Right kidney (tissue), 1 donor: ENCODE measurements at regions not wholly inside any gene's neighbourhood (a gene's known extent, or its start where the extent isn't known, plus 50 kb on each side); places are given as distances from the start of the nearest gene placed in this dataset.

Experiments used
- DNase-seq: peaks from one replicate; pipeline ENCODE4 v3.0.0-alpha.2; 2016

DNA sequence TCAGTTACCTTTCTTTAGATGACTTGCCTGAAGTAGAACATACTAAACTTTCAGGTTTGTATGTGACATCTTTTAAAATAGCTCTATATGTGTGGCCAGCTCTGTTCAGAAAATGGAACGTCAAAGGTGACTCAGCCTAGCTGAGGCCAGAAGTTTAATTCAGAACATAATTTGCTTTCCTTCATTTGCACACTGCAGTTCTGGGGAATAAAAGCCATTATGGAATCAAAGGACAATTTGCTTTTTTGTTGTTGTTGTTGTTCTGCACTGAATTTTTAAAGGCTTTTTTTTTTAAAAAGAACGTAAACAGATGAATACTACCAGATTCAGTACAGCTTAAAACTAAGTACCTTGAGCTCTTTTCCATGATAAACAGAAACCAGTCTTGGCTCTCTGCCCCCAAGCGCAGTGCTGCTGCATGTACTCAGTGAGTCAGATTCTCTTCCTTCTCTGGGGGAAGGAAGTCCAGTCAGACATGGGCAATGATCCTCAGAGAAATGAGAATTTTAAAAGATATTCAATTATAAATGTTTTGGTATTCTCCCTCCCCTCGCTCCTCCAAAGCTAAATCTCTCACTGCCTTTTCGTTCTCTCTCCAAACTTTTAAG is 644.2 kb downstream of the NOVA1 start:
- no peak for DNase-seq

DNA sequence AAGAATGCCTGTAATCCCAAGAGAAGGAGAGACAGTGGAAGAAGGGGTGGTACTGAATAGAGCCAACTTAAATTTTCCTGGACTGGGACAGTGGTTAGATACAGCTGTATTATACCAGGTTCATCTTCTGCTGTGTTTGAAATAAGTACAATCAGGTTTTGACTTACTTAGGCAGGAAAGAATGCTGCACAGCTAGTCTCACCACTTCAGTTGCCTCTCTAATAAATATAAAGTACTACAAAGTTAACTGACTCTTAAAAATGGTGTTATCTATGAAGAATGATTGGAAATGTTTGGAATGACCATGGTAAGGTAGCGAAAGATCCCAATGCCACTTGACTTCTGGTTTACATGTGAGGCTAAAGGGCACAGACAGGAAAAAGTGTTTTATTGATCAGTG is 652.1 kb downstream of the NOVA1 start:
- no peak for DNase-seq

DNA sequence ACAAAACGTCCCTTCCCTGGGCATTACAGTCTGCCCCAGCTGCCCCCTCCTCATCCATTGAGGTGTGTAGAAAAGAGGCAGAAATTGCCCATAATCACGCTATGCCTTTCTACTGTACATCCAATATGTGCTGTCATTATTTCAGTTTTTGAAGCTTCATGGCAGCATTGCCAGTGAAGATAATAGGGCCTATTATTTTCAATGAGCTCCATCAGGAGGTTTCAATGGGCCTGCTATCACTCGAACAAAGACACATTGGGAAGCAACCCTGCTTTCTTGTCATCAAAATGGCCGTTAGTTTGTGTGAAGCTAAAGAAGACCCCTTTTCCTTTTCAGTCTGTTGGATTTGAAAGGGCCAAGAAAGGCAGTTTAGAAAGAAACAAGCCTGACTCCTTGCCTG is 653.8 kb downstream of the NOVA1 start:
- DNase-seq, result no peak

DNA sequence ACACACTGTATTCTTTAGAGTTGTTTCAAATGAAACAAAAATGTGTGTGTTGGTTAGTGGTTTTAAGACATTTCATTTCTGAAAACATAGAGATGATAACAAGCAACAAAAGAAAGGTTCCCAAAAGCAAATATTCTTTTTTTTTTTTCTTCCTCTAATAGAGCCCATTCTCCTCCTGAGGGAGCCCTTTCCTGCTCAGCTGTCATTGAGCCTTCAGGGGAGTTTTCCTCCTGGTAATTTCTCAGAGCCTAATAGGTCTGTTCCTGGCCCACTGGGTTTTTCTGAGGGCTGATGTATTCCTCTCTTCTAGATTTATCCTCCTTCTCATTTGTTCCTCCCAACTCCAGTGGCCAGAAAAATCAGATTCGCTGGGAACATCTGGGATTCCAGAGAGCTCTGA is 654.5 kb downstream of the NOVA1 start:
- no peak for DNase-seq

DNA sequence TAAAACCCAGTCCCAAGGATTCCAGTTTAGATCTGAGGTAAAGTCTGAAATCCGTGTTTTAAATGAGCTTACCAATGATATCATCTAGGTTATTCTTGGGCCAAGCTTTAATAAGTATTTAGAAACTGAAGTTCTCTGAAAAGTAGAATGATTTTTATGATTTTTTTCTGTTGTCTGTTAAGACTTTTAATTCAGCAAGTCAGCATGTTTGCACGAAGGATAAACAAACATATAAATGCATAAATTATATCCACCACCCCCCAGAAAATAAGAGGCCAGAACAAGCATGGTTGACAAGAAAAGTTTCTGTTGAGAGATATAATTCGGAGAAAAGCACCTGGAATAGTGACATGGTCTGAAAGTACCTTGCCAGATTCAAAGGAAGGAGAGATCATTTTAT is 655.7 kb downstream of the NOVA1 start:
- no peak for DNase-seq

DNA sequence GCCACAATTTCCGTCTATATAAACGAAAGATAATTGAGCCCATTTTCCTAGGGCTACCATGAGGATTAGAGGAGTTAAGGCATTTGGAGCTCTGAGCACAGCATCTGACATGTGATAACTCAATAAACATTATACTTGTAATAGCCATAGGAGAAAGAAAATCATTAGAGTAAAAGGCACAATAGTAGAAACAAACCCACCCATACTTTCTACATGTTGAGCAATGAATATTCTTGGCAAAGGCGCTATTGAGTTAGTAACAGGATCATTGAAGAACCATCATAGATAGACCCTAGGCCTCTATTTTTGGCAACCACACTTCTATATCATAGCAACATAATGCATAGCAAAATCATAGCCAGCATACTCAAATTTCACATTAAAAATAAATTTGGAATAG is 664.1 kb downstream of the NOVA1 start:
- DNase-seq, result no peak

DNA sequence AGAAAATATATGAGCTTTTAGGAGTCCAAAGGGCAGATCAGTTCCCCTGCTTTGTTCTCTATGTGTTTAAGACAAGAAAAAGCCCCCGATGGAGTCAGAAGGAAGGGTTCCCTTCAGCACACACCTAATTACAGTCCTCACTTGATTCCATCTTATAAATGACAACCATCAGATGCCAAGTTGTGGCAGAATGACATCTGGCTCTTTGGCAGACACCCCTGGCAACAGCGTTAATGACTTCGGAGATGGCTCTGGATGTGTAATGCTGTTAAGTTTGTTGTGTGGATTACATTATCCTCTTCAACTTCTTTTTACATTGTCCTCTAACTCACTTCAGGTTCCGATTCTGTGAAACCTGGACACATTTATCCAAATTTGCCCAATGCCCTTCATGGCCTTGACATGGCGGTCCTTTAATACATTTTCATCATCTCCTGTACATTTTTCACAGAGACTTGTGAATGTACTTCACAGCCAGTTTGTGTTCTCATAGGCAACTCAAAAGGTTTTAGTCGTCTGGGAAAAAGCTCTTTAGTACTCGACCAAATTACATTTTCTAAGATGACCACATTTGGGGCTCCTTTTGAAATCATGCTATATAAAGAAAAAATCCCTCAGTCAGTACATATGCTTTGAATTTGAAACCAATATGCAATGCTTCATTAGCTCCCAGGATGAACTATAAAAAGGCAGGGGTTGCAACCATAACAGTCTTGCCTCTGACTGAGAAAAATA is 667.8 kb downstream of the NOVA1 start:
- DNase-seq, result no peak

DNA sequence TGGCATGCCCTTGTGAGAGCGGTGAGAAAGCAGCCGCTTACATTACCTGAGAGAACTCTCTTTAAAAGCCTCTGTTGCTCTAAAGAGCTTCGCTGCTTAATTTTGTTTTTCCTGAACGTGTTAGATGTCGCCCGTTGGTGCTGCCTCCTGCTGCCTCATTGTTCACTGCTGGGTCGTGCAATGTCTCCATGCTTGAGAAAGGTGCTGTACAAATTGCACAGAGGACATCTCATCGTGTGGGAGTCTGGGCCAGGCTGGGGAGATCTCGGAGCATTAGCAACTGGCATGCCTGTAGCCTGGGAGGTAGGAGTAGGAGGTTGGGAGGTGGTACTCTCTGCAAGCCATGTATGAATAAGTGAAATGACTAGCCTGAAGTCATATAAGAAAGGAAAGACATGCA is 686.0 kb downstream of the NOVA1 start:
- no peak for DNase-seq

DNA sequence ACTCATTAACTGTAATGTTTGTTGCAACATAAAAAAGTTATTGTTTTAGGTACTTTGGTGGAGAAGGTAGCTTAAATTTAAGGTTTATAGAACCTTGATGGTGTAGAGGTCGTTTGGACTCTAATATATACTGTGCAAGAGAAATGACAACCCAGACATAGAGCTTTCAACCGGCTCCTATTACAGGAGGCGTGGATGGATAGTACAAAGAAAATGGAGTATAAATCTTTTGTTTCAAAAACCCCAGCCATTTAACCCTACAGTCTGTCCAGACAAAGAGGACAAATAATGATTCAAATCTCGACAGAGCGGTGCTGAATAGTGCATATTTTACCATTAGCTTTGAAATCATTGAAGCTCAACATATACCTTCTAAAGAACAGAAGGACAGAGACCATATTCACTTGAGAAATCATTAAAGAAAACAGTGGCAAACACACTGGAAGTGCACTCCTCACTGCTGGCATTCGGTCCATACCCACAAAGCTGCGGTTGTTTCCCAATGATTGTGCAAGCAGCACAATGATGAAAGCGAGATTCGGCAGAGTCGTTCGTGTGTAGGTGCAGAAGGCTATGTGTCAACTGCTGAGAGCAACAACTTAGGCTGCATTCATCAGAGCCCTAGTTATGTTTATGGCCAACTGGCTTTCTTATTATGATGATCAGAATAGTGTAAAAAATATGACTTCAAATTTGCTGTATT is 688.6 kb downstream of the NOVA1 start:
- no peak for DNase-seq

DNA sequence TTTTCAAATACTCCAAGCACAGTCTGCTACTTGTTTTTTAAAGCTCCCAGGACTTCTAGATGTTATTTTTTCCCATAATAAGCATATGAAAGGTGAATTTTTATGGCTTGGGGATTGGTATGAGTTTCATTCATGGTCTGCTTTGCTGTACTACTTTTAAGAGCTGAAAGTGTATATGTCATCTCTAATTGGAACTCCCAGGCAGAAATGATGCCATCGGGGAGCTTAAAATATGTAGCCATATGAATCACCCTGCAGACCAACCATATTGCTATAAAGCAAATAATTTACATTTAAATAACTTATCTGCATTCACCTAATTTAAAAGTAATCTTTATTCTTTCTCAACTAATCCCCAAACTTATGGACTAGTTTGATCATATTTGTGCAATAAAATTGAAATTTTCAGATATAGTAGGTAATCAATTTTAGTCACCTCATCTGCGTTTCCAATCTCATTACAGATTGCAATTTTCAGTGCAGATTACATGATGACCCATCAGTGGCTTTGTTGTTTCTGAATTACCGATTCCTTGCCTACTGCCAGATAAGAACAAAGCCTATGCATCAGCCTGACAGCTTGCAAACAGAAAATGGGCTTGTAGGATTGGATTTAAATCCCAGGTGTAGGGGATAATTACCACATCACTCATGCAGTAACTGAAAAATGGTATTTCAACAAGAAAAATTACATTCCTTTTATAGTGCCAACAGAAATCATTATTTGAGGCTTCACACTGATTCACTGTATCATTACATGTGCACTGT is 689.4 kb downstream of the NOVA1 start:
- no peak for DNase-seq

DNA sequence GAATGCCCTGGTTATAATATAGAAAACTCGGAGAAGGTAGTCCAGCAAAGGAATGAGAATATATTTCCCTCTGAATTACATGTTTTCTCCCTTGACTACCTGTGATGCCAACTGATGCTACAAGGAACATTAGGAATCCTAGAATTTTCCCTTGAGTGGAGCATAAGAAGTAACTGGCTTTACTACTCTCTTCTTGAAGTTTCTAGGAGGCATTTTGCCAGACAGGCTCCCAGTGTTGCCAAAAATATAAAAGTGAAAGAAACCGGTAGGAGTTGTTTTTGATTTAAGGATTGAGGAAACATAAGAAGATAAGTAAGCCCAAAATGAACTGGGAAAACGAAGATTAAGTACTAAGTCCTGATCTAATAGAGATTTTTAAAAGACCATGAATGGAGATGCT is 693.4 kb downstream of the NOVA1 start:
- DNase-seq, result no peak

DNA sequence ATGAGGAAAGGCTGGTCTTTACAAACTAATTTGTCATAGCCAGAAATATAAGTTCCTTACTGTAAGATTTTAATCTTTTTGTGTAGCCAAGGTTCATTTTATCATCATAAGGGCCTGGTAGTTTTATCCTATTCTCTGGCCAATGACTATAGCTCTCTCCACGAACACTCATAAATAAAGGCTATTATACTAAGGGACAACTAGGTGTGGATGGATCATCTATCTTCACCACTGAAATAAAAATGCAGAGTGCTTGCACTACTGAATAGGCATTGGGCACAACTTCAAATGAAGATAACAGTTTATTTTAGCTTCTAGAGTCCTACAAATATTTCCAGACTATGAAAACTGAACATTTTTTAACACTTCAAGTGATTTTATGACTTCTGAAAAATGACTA is 698.6 kb downstream of the NOVA1 start:
- no peak for DNase-seq

DNA sequence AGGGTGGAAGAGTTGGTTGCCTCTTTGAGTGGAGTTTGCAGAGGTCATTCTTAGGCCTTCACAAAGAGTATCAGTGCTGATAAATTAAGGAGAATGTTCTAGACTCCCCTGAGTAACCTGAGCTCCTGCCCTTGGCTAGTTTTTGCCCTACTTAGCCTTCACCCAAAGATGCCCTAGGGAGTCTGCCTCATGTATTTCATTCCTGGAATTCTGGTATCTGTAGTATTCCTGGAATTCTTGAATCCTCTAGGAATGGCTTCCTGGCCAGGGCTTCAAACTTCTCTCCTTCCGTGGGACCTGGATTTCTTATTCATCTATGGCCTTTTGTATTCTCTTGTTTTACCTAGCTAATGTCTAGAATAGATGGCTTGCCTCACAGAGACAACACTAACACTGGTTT is 701.1 kb downstream of the NOVA1 start:
- DNase-seq, result no peak

DNA sequence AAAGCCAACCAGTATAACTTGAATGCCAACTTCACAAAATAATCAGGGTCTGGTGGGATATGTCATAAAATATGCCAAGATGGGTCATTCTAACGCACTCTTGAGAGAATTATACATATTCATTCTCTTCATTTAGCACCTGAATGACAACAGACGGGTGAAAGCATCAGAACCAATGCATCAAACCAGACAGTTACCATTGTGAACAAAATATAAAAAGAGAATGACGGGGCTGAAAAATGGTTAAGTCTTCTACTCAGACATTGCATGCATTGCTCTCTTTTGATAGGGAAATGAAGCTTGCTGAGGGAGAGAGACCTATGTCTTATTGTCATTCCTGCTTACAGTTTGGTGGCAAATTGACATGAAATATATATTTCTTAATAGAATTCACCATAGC is 702.1 kb downstream of the NOVA1 start:
- DNase-seq, result no peak

DNA sequence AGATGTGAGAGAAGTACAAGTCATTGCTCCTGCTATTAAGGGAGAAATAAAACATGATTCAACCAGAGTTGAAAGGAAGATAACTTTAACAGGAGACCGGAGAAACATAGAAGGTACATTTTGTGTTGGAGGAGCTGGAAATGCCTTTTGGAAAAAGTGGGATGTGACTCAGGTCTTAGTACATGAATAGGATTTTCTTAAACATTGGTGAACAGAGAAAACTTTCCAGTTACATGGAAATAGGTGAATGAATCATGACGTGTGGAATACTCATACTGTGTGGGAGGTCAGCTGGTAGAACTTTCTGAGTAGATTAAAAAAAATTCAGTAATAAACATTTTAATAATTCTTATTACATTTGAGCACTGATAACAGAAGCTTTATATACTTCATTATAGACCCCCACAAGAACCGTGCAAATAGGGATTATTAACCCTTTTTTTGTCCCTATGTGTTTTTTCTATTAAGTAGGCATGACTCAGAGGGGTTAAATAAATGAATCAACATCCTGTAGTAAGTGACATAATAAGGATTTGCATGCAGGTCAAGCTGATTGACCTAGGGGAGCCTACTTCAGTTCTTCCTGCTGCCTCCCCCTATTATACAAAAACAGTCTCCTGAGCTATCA is 710.5 kb downstream of the NOVA1 start:
- DNase-seq, result no peak

DNA sequence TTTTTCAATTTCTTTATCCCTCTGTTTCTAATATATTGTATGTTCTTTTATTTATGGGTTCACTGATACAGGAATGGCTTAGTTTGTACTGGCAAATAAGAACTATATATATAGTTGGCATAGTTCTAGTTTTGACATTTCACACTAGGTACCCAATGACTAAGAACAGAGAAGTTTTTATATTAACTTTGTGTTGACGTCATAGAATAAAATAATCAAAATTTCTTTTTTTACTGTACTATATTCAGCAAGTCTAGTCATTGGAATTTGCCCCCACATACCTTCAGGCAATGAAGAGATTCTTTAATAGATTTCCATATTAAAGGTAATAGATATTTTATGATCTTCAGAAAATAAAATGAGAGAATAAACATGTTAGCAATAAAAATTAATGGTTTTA is 713.2 kb downstream of the NOVA1 start:
- DNase-seq, result no peak

DNA sequence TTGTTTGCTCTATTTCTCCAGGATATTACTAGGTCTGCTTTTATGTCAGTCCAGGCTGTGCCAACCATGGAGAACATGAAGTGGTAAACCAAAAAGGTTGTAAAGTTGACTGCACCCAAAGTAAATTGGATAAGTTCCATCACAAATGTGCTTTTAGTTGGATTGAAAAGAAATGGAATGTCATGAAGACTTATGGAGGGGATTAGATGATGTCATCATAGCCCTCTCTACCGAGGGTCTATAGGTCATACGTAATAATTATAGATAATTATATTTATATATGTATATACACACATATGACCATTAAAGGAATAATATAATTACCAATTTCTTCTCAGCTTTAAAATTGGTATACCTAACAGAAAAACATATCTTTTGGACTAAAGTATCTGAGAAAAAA is 714.9 kb downstream of the NOVA1 start:
- DNase-seq, result no peak

DNA sequence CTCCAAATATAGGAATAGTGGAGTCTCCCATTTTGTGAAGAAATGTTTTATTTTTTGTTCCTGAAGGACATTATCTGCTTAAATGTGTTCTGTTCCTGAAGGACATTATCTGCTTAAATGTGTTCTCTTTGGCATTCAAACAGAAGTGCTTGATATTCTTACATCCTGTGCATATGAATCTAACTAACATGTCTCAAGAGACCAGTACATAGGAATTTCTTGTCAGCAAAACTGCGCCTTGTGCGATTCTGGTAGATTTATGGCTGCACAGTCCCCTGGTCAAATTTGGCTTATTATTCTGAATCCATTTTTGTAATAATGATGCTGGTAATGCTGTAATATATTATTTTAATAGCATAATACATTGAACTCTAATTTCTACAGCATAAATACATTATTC is 722.4 kb downstream of the NOVA1 start:
- no peak for DNase-seq

DNA sequence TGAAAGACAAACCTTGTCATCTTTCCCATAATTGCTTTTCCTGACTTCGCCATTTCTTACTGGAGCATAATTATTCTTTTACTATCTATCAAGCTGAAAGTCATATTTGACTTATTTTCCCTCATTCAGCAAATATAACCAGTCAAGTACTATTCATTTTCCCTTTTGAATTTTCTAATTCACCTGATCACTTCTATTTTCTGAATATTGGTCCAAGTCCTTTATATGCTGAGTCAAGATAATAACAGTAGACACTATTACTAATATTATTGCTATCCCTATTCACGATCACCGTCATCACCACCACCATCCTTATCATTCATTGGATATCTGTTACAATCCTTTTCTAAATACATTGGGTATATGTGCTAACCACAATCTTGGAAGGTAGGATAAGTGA is 728.0 kb downstream of the NOVA1 start:
- no peak for DNase-seq

DNA sequence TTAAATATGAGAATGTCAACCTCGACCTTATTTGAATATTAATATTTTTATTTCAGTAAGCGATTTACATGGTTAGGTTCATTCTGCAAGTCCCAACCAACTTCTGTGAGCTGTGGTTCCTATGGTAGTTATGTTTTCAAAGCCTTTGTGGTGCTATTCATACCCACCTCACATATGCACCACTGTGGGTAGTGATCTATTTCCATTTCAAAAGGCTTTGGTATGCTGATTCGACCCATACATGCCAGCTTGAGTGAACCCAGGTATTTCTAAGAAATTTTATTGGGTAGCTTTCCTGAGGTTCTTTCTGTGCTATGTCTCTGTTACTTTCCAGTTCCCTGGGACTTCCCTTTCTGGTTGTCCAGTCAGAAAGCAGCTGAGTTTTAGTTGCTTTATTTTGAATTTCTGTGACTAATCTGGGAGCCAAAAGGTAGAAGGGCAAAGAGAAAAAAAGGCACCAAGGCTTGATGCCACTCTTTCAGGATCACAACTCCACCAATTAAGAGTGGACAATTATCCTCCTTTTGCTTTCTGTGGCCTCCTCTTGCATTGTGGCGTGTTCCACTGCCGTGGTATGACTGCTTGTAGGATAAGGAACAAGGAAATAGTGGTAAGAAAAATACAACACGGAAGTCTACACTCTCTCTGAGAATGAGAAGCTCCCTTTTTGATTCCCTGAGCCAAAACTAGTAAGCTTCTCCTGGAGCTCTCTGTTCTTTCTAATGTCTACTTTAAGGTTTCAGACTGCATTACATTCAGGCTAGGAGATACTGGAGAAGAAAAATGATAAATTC is 729.1 kb downstream of the NOVA1 start:
- no peak for DNase-seq

DNA sequence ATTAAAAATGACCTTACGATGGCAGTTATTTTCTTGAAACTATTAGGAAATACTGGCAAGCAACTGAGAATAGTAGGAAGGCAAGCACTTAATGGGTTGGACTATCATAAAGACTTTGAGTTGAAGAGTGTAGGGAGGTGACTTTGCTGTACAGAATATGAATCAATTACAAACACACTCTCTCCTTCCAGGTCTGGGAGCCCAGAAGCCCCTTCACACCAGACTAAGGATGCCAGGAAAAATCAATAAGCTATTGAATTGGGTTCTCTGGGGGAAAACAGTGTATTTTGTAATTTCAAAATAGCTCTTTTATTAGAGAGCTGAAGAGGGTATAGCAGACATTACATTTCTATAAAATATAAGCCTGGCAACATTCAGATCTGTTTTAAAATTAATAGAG is 736.4 kb downstream of the NOVA1 start:
- no peak for DNase-seq

DNA sequence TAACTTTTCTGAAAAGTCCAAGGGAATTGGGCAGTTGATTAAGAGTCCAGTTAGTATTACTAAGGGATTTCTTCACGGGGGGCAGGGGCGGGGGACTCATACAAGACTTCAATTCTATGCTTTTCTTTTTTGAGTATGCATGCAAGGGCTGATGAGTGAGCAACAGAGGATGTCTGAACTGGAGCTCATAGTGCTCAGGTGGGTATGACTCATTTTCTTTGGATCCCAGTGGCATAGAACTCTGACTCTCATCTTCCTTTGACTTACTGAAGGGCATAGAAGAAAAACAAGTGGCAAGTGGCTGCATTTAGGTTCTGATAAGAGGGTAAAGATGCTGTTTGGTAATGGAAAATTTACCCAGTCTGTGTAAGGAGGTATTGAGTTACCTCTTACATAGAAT is 749.2 kb downstream of the NOVA1 start:
- no peak for DNase-seq
